ENCODE measurements at regions not wholly inside any gene's neighbourhood (a gene's known extent, or its start where the extent isn't known, plus 50 kb on each side); places are given as distances from the start of the nearest gene placed in this dataset.

DNA sequence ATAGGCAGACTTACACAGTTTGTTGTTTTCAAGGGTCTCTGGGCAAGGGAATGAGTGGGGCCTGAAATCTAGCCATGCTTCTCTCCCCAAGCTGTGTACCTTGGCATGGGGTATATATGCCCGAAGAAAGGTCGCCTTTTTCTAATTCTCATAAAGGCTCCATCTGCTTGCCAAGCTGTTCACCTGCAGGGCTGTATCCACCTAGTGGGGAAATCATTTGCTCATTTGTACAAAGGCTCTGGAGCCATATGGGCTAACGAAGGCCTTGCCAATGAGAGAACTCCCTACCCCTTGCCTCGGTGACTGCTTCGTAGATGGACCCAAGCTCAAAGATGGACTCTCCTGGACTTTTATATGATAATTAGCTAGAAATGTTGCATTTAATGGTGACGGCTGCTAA is 1097.0 kb downstream of the PDHA2 start (continued):
- TF ChIP-seq ATF2 (IDR thresholded peaks at IDR 0.05; ENCODE audit: low read length), result no peak
- TF ChIP-seq JUND (IDR thresholded peaks at IDR 0.05; ENCODE audit: low read depth, low read length), result no peak
- no peak for TF ChIP-seq ZNF622 (IDR thresholded peaks at IDR 0.05)
- TF ChIP-seq WRNIP1 (IDR thresholded peaks at IDR 0.05; ENCODE audit: borderline replicate concordance, low read depth, low read length), result no peak
- TF ChIP-seq EP300 (IDR thresholded peaks at IDR 0.05; ENCODE audit: borderline replicate concordance in 1 of 2, control insufficient read depth in 1 of 2, low read depth in 2 of 2, low read length in 2 of 2), result no peak
- no peak for TF ChIP-seq PAX8 (IDR thresholded peaks at IDR 0.05)
- TF ChIP-seq, protein P1, sequence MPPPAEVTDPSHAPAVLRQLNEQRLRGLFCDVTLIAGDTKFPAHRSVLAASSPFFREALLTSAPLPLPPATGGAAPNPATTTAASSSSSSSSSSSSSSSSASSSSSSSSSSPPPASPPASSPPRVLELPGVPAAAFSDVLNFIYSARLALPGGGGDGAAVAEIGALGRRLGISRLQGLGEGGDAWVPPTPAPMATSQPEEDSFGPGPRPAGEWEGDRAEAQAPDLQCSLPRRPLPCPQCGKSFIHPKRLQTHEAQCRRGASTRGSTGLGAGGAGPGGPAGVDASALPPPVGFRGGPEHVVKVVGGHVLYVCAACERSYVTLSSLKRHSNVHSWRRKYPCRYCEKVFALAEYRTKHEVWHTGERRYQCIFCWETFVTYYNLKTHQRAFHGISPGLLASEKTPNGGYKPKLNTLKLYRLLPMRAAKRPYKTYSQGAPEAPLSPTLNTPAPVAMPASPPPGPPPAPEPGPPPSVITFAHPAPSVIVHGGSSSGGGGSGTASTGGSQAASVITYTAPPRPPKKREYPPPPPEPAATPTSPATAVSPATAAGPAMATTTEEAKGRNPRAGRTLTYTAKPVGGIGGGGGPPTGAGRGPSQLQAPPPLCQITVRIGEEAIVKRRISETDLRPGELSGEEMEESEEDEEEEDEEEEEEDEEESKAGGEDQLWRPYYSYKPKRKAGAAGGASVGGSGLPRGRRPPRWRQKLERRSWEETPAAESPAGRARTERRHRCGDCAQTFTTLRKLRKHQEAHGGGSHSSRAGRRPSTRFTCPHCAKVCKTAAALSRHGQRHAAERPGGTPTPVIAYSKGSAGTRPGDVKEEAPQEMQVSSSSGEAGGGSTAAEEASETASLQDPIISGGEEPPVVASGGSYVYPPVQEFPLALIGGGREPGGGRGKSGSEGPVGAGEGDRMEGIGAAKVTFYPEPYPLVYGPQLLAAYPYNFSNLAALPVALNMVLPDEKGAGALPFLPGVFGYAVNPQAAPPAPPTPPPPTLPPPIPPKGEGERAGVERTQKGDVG (CRISPR knock-in tag; IDR thresholded peaks at IDR 0.05), result no peak

DNA sequence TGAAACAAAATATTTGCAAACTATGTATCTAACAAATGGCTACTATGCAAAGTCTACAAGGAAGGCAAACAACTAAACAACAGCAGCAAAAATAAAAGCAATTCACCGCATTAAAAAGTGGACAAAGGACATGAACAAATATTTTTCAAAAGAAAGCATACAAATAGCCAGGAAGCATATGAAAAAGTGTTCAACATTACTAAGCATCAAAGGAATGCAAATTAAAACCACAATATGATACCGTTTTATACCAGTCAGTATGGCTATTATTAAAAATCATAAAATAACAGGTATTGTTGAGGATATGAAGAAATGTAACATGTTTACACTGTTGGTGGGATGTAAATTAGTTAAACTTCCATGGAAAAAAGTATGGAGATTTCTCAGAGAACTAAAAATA is 1106.7 kb downstream of the PDHA2 start:
- FAIRE-seq (no peak), ATAC-seq (no peak), DNase-seq (ENCODE audit: low read depth, low spot score) (no peak)
- SMC1A ChIA-PET (ENCODE audit: uncharacterized antibody, unreplicated experiment), result no interaction called here
- Histone ChIP-seq H3K9me3 (replicated peaks; ENCODE audit: control insufficient read depth, insufficient read depth, low read length) (no peaks in the 10 kb centered on the region), H3K27me3 (replicated peaks in 1 of 2; ENCODE audit: control insufficient read depth in 2 of 2, insufficient read depth in 2 of 2, low read length in 1 of 2) (no peaks in the 10 kb centered on the region), H4K20me1 (ENCODE audit: control insufficient read depth, insufficient read depth) (no peaks in the 10 kb centered on the region), H2AFZ (ENCODE audit: control insufficient read depth, low read depth, low read length) (no peak overlapping the region), H3K4me3 (no peak overlapping the region), H3K27ac (ENCODE audit: control insufficient read depth, insufficient read depth) (no peak overlapping the region), H3K36me3 (ENCODE audit: control insufficient read depth in 2 of 2, insufficient read depth in 2 of 2, low read length in 1 of 2) (no peaks in the 10 kb centered on the region), H3K79me2 (ENCODE audit: control insufficient read depth, insufficient read depth, low read length) (no peaks in the 10 kb centered on the region), H3K9ac (ENCODE audit: control insufficient read depth, insufficient read depth, low read length) (no peak overlapping the region), H3K4me1 (ENCODE audit: control insufficient read depth, insufficient read depth, low read length) (no peaks in the 10 kb centered on the region), H3K4me2 (ENCODE audit: control insufficient read depth, insufficient read depth) (no peak overlapping the region)
- CTCF ChIA-PET, result no interaction called here
- RAD21 ChIA-PET (ENCODE audit: unreplicated experiment), result no interaction called here
- POLR2A ChIA-PET, result no interaction called here
- in situ Hi-C loops (cut with MboI) (no loop called here), intact Hi-C loops (cut with micrococcal nuclease; ENCODE audit: unreplicated experiment) (no loop called here)
- no TSS peak for BruUV-seq (replicated peaks)
- TF ChIP-seq SMARCA5 (IDR thresholded peaks at IDR 0.05) (no peak), CBFB (IDR thresholded peaks at IDR 0.05; ENCODE audit: low read depth) (no peak), NR2F1 (conservative IDR thresholded peaks at IDR 0.05) (no peak), SKIL (IDR thresholded peaks at IDR 0.05; ENCODE audit: low read depth, poor library complexity, severe bottlenecking) (no peak), POLR2A (IDR thresholded peaks at IDR 0.05; ENCODE audit: low read depth, low read length) (no peak), NFXL1 (IDR thresholded peaks at IDR 0.05; ENCODE audit: borderline replicate concordance) (no peak), MTA2 (IDR thresholded peaks at IDR 0.05; ENCODE audit: low read depth) (no peak), MTA3 (IDR thresholded peaks at IDR 0.05; ENCODE audit: borderline replicate concordance, low read length) (no peak), ZNF622 (IDR thresholded peaks at IDR 0.05) (no peak), ATF7 (IDR thresholded peaks at IDR 0.05; ENCODE audit: low read depth) (no peak), BRCA1 (IDR thresholded peaks at IDR 0.05; ENCODE audit: low read depth, low read length) (no peak), ZNF24 (IDR thresholded peaks at IDR 0.05) (no peak)
- WGBS (ENCODE audit: insufficient coverage, insufficient replicate concordance, low lambda C conversion rate, missing lambda C conversion rate), result 24% methylated on average over 2 of the region's 2 CpGs

Data from GM12878 (cell line).